OCI-LY1 (cell line): ENCODE measurements at regions not wholly inside any gene's neighbourhood (a gene's known extent, or its start where the extent isn't known, plus 50 kb on each side); places are given as distances from the start of the nearest gene placed in this dataset.

Experiments used
- CTCF ChIP-seq: fragments of 200-600 bp; sonication (generic), shearing (Covaris generic); IDR thresholded peaks from 2 replicates; pipeline ENCODE4 v1.5.1; 2017; ENCODE audit warnings: mild to moderate bottlenecking, antibody characterized with exemption, low read length, moderate library complexity, mixed read lengths
- EZH2 ChIP-seq: fragments of 200-600 bp; sonication (generic), shearing (Covaris generic); IDR thresholded peaks from 2 replicates; pipeline ENCODE4 v1.8.0; 2017; ENCODE audit warnings: borderline replicate concordance, mixed run types, mild to moderate bottlenecking, antibody characterized with exemption, low read length, moderate library complexity, mixed read lengths

DNA sequence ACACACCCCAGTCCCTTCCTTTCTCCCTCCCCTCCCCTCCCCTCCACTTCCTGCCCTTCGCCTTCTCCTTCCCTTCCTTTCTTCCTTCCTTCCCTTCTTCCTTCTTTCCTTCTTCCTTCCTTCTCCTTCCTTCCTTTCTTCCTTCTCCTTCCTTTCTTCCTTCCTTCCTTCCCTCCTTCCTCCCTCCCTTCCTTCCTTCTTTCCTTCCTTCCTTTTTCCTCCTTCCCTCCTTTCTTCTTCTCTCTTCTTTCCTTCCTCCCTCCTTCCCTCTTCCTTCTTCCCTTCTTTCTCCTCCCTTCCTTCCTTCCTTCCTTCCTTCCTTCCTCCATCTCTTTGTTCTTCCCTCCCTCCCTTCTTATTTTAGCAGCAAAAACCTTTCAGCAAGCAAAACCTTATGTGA is 162.1 kb downstream of the EFNB1 start:
- TF ChIP-seq CTCF (no peak), EZH2 (no peak)
